Activated CD4-positive, alpha-beta T cell treated with anti-CD3 and anti-CD28 coated beads for 48 hours (primary cell): ENCODE measurements at regions not wholly inside any gene's neighbourhood (a gene's known extent, or its start where the extent isn't known, plus 50 kb on each side); places are given as distances from the start of the nearest gene placed in this dataset.

Experiments used
- DNase-seq: peaks from one replicate; pipeline ENCODE4 v3.0.0-alpha.2; 2020

DNA sequence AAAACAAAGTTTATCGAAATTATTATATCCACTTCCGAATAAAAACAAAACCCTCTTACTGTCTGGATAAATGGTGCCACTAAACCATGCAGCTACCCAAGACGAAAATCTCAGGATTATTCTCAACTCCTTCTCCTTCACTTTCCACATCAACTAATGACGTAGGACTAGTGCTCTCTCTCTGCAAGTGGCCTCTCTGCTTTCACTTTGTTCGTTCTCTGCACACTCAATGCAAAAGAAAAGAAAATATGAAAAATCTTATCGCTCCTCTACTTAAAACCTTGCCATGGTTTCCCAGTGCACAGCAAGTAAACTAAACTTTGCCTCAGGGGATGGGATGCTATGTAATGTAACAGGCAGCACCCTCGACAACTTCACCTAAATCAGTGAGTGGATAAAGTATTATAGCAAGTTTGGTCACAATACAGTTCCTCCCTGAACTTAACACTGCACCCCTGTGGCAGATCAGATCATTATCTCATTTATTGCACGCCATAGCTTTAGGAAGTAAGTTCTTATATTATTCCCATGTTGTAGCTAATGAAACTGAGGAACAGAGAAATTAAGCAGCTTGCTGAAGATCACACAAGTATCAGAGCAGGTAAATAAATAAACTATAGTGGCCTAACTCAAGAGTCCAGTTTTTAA lies 262.7 kb upstream of the GADL1 start:
- no peak for DNase-seq

DNA sequence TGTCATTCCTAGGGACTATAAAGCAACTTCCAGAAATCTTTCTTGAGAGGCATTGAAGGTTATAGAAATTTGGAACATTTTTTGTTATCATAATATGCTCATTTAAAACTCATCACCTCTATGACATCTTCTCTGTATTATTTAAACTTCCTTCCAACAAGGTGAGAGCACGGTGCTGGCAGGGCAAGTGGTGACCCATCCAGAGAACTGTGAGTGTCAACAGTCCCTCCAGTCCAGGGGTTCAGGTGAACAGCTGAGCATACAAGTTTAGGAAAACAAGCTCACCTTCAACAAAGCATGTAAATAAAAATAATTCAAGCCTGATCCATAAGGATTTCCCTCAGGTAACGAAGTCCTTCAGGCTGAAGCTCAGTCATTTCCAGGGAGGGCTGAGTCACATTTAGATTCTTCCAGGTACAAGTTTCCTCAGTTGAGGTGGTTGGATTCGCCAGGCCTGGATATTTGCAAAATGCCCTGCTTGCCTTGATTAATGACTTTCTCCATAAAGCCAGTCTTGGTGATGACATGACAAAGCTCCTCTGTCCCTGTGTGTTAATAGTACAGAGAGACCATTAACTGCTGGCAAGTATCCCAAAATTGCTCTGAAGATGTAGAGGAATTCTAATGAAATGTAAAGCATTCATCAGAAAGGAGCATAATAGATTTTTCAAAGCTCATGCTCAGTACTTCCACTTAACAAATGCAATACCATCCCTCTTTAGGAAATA lies 263.6 kb upstream of the GADL1 start:
- no peak for DNase-seq

DNA sequence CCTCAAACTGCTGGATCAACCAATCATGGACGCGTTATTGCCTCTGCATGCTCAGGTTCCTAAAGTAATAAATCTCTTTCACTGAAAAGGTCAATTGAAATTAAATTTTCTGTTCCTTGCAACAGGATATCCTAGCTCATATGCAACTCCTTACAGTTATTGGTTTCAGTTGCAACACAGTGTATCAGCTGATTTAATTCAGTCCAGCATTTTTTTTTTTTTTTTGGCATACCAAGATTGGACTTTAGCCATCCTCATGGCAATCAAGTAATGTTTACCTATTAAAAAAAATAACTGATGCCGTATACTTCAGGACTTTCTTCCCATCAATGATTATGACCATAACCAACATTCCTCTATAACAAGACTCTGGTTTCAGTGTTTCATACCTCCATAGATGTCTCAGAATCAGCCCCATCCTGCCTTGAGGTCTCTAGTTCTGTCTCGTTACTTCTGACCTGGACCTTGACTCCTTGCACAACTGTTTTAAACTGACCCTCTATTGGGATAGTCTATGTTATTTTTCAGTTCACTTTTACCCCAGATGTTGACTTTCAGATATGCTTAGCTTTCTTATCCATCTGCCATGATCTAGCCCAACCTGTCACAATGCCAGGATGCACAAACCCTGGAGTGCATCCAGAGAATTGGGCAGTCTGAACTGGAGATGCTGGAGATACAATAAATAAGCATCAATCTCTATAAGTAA lies 265.0 kb upstream of the GADL1 start:
- no peak for DNase-seq

DNA sequence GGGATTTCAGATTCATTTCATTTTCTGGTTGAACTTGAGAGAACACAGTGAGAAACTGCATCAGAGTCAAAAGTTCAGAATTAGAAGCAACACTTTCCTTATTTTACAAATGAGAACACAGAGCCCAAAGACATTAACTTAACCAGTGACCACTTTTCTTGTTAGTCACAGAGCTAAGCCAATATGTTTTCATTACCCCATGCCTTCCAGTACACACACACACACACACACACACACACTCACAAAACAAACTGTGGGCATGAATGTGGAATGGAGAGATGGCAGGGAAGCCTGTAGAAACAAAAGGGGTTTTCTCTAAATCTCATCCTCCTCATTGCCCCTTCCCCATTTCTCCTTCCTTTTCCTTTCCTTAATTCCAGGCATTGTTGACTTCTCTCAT lies 267.4 kb upstream of the GADL1 start:
- no peak for DNase-seq

- DNase-seq = no peak
Measured at GRCh38 chr3:31164381-31164780, 269.9 kb upstream of the GADL1 start.

DNA sequence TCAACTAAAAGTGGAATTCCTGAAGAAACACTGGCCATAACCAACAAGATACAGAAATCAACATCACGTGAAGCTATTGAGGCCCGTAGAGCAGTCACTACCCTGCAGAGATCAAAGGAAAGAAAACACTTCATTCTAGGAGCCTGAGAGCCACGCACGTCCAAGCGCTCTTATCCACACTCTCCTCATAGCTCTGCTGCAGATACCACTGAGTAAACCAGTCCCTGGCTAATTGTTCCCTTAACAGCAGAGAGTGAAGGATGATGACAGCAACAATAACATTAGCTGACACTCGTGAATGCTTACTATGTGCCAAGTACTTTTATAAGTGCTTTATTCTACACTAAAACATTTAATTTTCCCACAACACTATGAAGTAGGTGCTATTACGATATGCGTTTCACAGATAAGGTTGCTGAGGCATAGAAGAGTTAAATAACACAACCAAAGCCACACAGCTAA lies 271.0 kb upstream of the GADL1 start:
- no peak for DNase-seq

- no peak for DNase-seq
Measured at GRCh38 chr3:31166249-31166885, 271.9 kb upstream of the GADL1 start.

DNA sequence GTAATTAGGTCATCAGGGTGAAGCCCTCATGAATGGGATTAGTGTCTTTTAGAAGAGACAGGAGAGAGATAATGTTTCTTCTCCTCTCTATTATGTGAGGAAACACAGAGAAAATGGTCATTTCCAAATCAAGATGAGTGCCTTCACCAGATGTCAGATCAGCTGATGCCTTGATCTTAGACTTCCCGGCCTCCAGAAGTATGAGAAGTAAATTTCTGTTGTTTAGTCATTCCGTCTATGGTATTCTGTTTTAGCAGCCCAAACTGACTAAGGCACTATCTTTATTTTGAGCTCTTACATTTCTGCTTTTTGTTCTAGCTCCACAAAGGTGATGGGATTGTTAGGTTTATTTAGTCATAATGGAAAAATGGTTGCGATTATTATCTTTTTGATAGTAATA lies 273.2 kb upstream of the GADL1 start:
- DNase-seq = no peak

GRCh38 chr3:31170932-31171670 lies 276.6 kb upstream of the GADL1 start:
- no peak for DNase-seq

GRCh38 chr3:31172336-31172735 lies 277.9 kb upstream of the GADL1 start:
- DNase-seq = no peak

DNA sequence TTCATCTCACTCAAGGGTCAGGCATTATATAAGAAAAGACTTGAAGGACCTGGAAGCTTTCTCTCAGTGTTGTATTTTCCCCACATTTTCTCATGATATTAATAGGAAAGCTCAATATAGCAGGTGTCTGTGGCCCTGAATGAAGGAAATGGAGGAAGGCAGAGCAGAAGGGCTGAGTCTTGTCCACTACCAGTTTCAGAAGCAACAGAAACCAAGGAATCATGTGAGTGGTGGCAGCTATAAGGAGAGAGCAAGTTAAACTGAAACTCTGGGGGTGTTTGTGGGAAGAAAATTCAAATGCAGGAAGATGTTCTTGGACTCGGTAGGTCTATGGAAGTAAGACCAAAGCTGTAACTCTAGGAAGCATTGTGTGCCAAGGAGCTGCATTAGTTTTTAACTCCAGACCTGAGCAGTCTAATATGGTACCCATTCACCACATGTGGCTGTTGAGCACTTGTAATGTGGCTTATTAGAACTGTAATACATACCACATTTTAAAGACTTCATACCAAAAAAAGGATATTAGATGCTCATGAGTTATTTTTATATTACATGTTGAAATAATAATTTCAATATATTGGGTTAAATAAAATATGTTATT lies 278.8 kb upstream of the GADL1 start:
- DNase-seq = no peak

DNA sequence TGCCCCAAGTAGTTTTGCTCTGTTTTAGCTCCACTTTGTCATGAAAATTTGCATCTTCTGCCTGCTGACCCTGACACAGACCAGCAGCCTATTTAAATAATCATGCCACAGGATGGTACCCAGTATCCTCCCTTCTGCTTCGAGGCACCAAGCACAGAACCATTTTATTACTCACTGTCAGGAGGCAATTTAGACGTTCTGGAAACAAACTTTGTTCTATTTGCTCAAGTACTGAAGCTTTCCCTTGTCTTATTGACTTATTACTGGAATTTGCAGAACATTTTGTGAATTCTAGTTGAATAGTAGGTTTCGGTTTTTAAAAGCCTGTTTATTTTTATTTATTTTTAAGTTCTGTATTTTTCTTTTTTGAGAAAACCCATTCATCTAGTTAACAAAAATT lies 279.6 kb upstream of the GADL1 start:
- DNase-seq = no peak

DNA sequence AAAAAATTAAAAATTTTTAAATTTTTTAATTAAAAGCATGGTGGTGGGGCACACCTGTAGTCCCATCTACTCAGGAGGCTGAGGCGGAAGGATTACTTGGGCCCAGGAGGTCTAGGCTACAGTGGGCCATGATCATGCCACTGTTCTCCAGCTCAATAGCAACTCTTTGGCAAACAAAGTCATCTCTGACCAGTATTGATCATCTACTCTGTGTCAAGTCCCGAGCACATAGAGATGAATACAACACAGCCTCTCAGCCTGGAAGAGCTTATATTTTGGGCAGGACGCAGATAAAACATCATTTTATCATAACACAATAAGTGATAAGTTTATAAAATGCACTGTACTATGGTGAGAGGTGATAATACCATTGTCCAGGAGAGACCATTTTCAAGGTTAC lies 281.6 kb upstream of the GADL1 start:
- DNase-seq = no peak

- DNase-seq = no peak
Measured at GRCh38 chr3:31178467-31178866, 284.0 kb upstream of the GADL1 start.

DNA sequence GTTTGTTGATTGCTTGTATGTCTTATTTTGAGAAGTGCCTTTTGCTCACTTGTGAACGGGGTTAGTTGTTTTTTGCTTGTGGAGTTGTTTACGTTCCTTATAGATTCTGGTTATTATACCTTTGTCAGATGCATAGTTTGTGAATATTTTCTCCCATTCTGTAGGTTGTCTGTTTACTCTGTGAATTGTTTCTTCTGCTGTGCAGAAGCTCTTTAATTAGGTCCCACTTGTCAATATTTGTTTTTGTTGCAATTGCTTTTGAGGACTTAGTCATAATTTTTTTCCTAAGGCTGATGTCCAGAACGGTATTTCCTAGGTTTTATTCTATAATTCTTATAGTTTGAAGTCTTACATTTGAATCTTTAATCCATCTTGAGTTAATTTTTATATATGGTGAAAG lies 285.3 kb upstream of the GADL1 start:
- DNase-seq = no peak

- no peak for DNase-seq
Measured at GRCh38 chr3:31180274-31180673, 285.8 kb upstream of the GADL1 start.

DNA sequence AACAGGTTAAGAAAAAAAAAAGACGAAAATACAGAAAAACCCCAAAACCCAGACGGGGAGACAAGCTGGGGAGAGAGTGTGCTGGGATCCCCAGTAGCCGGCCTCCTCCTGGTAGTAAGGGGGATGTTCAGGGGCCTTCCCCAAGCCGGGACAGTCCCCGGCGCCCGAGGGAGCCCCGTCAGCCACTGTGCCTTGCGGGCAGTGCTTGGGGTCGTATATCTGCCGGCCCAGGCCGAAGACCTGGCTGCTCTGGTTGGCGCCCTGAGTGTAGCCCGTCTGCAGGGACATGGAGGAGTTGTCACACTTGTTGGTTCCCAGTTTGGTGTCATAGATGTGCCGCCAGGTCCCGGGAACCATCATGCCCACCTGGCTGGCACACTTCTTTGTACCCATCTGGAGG lies 287.2 kb upstream of the GADL1 start:
- no peak for DNase-seq

GRCh38 chr3:31182661-31183060 lies 288.2 kb upstream of the GADL1 start:
- no peak for DNase-seq

DNA sequence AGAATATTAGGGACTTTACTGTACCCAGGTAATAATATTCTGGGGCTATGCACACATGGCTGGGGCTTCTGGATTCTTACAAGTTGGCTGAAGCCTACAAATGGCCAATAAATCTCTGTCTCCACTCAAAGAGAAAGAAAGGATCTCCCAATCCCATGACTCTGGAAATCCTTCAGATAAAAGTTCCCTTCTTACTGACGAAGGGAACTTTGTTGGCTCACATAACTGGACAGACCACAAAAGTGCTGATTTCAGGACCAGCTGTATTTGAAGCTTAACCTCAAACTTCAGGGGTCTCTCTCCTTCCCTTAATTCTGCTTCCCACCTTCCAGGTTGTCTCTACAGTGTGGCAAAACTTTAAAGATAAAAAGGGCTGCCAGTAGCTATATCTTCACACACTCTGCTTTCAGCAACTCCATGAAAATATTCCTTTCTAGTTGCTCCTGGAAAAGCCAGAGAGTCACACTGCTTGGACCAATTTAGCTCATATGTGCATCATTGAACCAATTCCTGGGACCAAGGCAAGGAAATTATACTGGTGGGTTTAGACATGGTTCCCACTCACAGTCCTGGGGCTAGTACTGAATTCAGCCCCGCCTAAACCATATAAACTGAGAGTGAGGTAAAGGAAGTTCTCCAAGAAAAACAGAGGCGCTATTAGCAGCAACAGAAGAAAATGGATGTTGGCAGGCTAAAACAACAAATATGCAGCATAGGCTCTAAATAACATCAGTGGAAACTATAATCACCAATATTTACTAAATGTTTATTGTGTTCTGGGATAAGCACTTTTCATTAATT lies 290.0 kb upstream of the GADL1 start:
- no peak for DNase-seq

DNA sequence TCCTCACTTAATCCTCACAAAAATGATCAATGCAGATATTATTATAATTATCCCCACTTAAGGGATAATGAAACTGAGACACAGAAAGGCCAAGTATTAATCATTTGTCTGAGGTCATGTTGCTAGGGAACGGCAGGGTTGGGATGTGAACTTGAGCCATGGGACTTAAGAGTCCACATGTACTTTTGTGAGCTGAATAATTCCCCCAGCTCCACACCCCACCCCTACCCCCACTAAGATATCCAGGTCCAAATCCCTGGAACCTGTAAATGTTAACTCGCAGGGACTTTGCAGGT lies 290.5 kb upstream of the GADL1 start:
- no peak for DNase-seq

DNA sequence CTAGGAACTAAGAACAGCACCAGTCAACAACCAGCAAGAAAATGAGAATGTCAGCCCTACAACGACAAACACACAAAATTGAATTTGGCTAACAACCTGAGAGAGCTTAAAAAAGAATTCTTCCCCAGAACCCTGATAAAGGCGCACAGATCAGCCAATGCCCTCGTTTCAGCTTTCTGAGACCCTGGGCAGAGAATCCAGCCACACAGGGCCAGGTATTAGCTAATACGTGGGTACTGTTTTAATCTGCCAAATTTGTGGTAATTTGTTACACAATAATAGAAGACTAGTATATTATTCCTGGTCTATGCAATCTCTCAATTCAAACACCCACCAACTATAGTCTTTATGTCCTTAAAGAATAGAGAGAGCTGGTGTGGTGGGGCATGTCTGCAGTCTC lies 291.6 kb upstream of the GADL1 start:
- no peak for DNase-seq

- no peak for DNase-seq
Measured at GRCh38 chr3:31187380-31187779, 292.9 kb upstream of the GADL1 start.
